ENCODE measurements at regions not wholly inside any gene's neighbourhood (a gene's known extent, or its start where the extent isn't known, plus 50 kb on each side); places are given as distances from the start of the nearest gene placed in this dataset.

DNA sequence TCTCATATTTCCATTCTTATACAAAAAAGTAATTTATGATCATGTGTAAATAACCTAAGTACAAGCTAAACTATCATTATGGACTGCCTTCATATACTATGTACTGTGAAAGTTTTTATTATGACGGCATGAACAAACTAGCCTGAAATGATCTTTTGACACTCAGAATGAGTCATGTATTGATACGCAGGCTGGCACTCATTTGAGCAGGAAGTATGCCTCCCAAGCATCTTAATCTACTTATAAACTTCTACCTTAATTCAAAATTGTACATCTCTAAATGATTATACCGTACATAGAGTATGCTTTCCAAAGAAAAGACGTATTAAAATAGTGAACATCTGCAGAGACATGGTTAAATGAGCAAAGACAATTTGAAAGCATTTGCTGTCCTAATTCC lies 207.1 kb upstream of the SPOPL start:
- TF ChIP-seq, protein P1, sequence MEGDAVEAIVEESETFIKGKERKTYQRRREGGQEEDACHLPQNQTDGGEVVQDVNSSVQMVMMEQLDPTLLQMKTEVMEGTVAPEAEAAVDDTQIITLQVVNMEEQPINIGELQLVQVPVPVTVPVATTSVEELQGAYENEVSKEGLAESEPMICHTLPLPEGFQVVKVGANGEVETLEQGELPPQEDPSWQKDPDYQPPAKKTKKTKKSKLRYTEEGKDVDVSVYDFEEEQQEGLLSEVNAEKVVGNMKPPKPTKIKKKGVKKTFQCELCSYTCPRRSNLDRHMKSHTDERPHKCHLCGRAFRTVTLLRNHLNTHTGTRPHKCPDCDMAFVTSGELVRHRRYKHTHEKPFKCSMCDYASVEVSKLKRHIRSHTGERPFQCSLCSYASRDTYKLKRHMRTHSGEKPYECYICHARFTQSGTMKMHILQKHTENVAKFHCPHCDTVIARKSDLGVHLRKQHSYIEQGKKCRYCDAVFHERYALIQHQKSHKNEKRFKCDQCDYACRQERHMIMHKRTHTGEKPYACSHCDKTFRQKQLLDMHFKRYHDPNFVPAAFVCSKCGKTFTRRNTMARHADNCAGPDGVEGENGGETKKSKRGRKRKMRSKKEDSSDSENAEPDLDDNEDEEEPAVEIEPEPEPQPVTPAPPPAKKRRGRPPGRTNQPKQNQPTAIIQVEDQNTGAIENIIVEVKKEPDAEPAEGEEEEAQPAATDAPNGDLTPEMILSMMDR (conservative IDR thresholded peaks at IDR 0.05; ENCODE audit: low read depth, low read length), result no peak
- no peak for TF ChIP-seq EZH2 (IDR thresholded peaks at IDR 0.05; ENCODE audit: borderline replicate concordance, low read depth, low read length, poor library complexity, severe bottlenecking)
